Endodermal cell (in vitro differentiated cells): ENCODE measurements at regions not wholly inside any gene's neighbourhood (a gene's known extent, or its start where the extent isn't known, plus 50 kb on each side); places are given as distances from the start of the nearest gene placed in this dataset.

Experiments used
- DNase-seq: peaks from one replicate; pipeline ENCODE4 v3.0.0-alpha.2; 2017
- H3K27ac ChIP-seq: 2 replicates; pipeline ENCODE4 v1.5.1; 2013; ENCODE audit warnings: mild to moderate bottlenecking, low read depth, low read length, moderate library complexity
- H3K27me3 ChIP-seq: 2 replicates; pipeline ENCODE4 v1.6.1; 2013; ENCODE audit warnings: mild to moderate bottlenecking, low read length, moderate library complexity; ENCODE audit not compliant: insufficient read depth, control insufficient read depth, poor library complexity, severe bottlenecking
- H3K36me3 ChIP-seq: 2 replicates; pipeline ENCODE4 v1.7.0; 2013; ENCODE audit warnings: mild to moderate bottlenecking, low read length, moderate library complexity; ENCODE audit not compliant: control insufficient read depth, insufficient read depth
- H3K4me1 ChIP-seq: one replicate; pipeline ENCODE4 v1.7.0; 2013; ENCODE audit warnings: low read length; ENCODE audit not compliant: control insufficient read depth, insufficient read depth
- H3K4me3 ChIP-seq: 2 replicates; pipeline ENCODE4 v1.5.1; 2013; ENCODE audit warnings: mild to moderate bottlenecking, low read length, moderate library complexity
- H3K9ac ChIP-seq: 2 replicates; pipeline ENCODE4 v1.6.1; 2013; ENCODE audit warnings: mild to moderate bottlenecking, low read length, moderate library complexity; ENCODE audit not compliant: poor library complexity, severe bottlenecking; ENCODE audit errors: extremely low read depth
- H3K9me3 ChIP-seq: 2 replicates; pipeline ENCODE4 v1.6.1; 2013; ENCODE audit warnings: mild to moderate bottlenecking, low read length, moderate library complexity; ENCODE audit not compliant: control insufficient read depth
- H3K27ac Mint-ChIP-seq: 2 replicates; pipeline ENCODE4 v1.8.0; 2020; ENCODE audit warnings: mixed read lengths
- H3K27me3 Mint-ChIP-seq: 2 replicates; pipeline ENCODE4 v1.8.0; 2021; ENCODE audit warnings: mild to moderate bottlenecking, mixed read lengths; ENCODE audit not compliant: insufficient read depth
- H3K36me3 Mint-ChIP-seq: 2 replicates; pipeline ENCODE4 v1.8.0; 2020; ENCODE audit warnings: low read depth, mixed read lengths
- H3K4me1 Mint-ChIP-seq: 2 replicates; pipeline ENCODE4 v1.8.0; 2020; ENCODE audit warnings: mixed read lengths
- H3K4me3 Mint-ChIP-seq: 2 replicates; pipeline ENCODE4 v1.8.0; 2020; ENCODE audit warnings: mild to moderate bottlenecking, moderate library complexity, mixed read lengths
- H3K9me3 Mint-ChIP-seq: 2 replicates; pipeline ENCODE4 v1.8.0; 2020; ENCODE audit warnings: mild to moderate bottlenecking, mixed read lengths
- WGBS, 2 experiments: methylation state at CpG; one replicate each; pipeline versions ENCODE4 v1.1.5 to v1.1.7; 2013; ENCODE audit warnings: missing lambda C conversion rate in 2 of 2, mixed read lengths in 1 of 2; ENCODE audit not compliant: insufficient coverage in 1 of 2, insufficient read length in 1 of 2; 5-methylcytosine and 5-hydroxymethylcytosine counted together
- TF ChIP-seq, protein P1 (sequence below): fragments of 200-600 bp; sonication (generic); conservative IDR thresholded peaks from 2 replicates; pipeline ENCODE4 v1.5.0; 2021; ENCODE audit warnings: antibody characterized with exemption, mild to moderate bottlenecking

DNA sequence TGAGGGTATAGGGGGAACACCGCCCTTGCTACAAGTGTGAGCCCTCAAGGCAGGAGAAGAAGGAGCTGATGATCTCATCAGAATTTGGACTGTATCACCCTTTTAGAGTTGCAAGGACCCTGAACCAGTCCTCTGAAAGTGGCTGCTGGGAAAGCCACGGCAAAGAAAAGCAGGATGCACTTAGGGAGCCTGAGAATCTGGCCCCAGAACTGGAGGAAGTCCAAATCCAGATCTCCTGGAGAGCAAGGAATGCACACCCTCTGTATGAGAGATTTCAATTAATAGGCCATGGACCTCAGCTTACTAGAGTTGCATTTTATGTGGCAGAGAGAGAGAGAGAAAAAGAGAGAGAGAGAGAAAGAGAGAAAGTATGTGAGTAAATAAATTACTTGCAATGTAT lies 662.9 kb downstream of the CCSER2 start:
- peaks cover 5% of the 10 kb centered on the region for H3K4me1 Mint-ChIP-seq
- WGBS, 2 experiments: 94 to 97% methylated on average over 2 of the region's 2 CpGs
- no peaks in the 10 kb centered on the region for H3K36me3 ChIP-seq

DNA sequence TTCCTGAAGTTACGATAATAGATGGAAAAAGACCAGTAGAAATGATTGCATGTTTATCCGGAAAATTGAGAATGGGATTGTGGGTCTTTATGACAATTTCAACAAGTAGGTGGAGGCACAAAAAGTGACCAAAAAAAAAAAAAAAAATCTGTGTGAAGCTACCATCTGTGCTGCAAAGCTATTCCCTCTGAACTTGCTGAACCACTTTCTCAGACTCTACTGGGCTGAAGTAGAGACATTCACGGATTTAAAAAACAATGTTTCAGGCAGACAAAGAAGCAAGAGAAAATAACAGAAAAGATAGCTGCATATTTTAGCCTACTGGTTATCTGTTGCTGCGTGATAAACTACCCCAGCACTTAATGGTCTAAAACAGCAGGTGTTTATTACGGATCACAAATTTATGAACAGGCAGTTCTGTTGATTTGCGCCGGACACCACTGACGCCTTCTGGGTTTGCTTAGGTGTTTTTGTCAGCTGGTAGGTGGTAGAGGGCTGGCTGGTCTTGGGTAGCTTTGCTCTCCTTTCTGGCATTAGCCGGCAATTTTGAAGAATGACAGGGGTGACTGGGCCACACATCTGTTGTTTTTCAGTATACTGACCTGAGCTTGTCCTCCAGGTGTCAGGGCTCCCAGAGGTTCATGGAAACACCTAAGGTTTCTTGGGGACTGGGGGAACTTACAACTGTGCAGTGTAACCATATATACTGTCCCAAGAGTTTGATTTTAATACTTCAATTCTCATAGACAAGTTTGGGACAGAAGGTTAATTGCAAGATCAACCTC lies 665.1 kb downstream of the CCSER2 start:
- H3K36me3 Mint-ChIP-seq: no peaks in the 10 kb centered on the region
- H3K27ac Mint-ChIP-seq: no peak overlapping the region
- no peak overlapping the region for H3K4me3 Mint-ChIP-seq
- peaks cover 7% of the 10 kb centered on the region for H3K27me3 ChIP-seq
- WGBS, 2 experiments: 86 to 92% methylated on average over 6 to 9 of the region's 9 CpGs
- peaks cover 6% of the 10 kb centered on the region for H3K9me3 Mint-ChIP-seq
- H3K27me3 Mint-ChIP-seq: peaks cover 13% of the 10 kb centered on the region
- H3K9ac ChIP-seq: no peak overlapping the region
- no peak for DNase-seq
- peaks cover 11% of the 10 kb centered on the region for H3K4me1 ChIP-seq
- no peak overlapping the region for H3K4me3 ChIP-seq
- peaks cover 23% of the 10 kb centered on the region for H3K4me1 Mint-ChIP-seq
- no peak overlapping the region for H3K27ac ChIP-seq
- TF ChIP-seq, protein P1, sequence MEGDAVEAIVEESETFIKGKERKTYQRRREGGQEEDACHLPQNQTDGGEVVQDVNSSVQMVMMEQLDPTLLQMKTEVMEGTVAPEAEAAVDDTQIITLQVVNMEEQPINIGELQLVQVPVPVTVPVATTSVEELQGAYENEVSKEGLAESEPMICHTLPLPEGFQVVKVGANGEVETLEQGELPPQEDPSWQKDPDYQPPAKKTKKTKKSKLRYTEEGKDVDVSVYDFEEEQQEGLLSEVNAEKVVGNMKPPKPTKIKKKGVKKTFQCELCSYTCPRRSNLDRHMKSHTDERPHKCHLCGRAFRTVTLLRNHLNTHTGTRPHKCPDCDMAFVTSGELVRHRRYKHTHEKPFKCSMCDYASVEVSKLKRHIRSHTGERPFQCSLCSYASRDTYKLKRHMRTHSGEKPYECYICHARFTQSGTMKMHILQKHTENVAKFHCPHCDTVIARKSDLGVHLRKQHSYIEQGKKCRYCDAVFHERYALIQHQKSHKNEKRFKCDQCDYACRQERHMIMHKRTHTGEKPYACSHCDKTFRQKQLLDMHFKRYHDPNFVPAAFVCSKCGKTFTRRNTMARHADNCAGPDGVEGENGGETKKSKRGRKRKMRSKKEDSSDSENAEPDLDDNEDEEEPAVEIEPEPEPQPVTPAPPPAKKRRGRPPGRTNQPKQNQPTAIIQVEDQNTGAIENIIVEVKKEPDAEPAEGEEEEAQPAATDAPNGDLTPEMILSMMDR: no peak
- no peaks in the 10 kb centered on the region for H3K36me3 ChIP-seq
- peaks cover 6% of the 10 kb centered on the region for H3K9me3 ChIP-seq

More for the DNA sequence above, 662.9 kb downstream of the CCSER2 start:
- Histone ChIP-seq H3K4me3 (no peak overlapping the region), H3K27ac (no peak overlapping the region), H3K9ac (no peak overlapping the region), H3K27me3 (peaks cover 10% of the 10 kb centered on the region), H3K9me3 (peaks cover 6% of the 10 kb centered on the region), H3K4me1 (peaks cover 3% of the 10 kb centered on the region)
- TF ChIP-seq, protein P1: no peak
- no peak for DNase-seq
- Mint-ChIP-seq H3K4me3 (no peak overlapping the region), H3K9me3 (peaks cover 6% of the 10 kb centered on the region), H3K27ac (no peak overlapping the region), H3K27me3 (peaks cover 17% of the 10 kb centered on the region), H3K36me3 (no peaks in the 10 kb centered on the region)

DNA sequence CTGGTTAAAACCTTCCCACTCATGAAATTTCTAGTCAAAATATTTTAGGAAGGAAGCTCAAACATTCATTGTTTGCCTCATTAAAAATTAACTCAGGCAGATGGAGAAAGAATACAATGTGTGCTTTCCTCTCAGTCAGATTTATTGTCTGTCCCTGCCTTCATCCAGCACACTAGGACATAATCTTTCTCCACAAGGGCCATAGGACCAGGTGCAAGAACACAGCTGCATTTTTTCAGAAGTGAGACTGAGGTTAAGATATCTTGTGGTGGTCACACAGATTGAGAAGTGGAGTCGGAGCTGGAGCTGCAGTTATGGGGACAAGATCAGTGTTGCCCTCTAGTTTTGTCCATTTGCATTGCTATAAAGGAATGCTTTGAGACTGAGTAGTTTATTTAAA lies 666.3 kb downstream of the CCSER2 start:
- DNase-seq: no peak
- TF ChIP-seq, protein P1: no peak
- H3K4me3 Mint-ChIP-seq: no peak overlapping the region
- H3K27ac Mint-ChIP-seq: no peak overlapping the region
- H3K36me3 ChIP-seq: no peaks in the 10 kb centered on the region
- peaks cover 6% of the 10 kb centered on the region for H3K9me3 Mint-ChIP-seq
- H3K9ac ChIP-seq: no peak overlapping the region
- H3K4me1 ChIP-seq: peaks cover 11% of the 10 kb centered on the region
- peaks cover 11% of the 10 kb centered on the region for H3K27me3 Mint-ChIP-seq
- H3K36me3 Mint-ChIP-seq: no peaks in the 10 kb centered on the region
- peaks cover 30% of the 10 kb centered on the region for H3K4me1 Mint-ChIP-seq
- WGBS, 2 experiments: 93% methylated on average over 1 of the region's 1 CpG; no CpG with 5 or more reads in 1 of the 2 experiments
- no peak overlapping the region for H3K4me3 ChIP-seq
- H3K27me3 ChIP-seq: no peaks in the 10 kb centered on the region
- H3K27ac ChIP-seq: no peak overlapping the region
- H3K9me3 ChIP-seq: peaks cover 6% of the 10 kb centered on the region
